ENCODE measurements at regions not wholly inside any gene's neighbourhood (a gene's known extent, or its start where the extent isn't known, plus 50 kb on each side); places are given as distances from the start of the nearest gene placed in this dataset.

DNA sequence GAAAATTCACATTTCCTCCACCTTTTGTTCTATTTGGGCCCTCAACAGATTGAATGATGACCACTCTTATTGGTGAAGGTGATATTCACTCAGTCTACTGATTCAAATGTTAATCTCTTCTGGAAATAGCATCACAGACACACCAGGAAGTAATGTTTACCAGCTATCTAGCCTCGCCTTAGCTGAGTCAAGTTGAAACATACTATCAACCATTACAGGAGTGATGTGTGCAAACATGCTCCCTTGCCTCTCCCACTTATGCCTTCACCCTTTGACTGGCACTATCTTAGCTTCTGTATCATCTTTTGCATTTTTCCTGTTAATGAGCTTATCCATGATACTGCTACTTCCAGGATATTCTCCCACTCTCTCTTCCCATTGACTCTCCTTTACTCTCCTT is 191.9 kb downstream of the CENPW start:
- Histone ChIP-seq H2AFZ (ENCODE audit: low read depth, low read length, severe bottlenecking) (no peak overlapping the region), H3K27ac (ENCODE audit: low read depth, low read length) (no peak overlapping the region), H3F3A (ENCODE audit: insufficient read depth) (no peaks in the 10 kb centered on the region), H4K20me1 (ENCODE audit: low read depth, low read length) (no peaks in the 10 kb centered on the region), H3K4me2 (ENCODE audit: low read depth, low read length, poor library complexity, severe bottlenecking) (no peak overlapping the region), H3K9me3 (ENCODE audit: insufficient read depth, low read length) (no peaks in the 10 kb centered on the region), H3K4me3 (ENCODE audit: insufficient read depth, low read length, poor library complexity, severe bottlenecking) (no peak overlapping the region), H3K9me2 (replicated peaks; ENCODE audit: insufficient read depth, low read length) (no peaks in the 10 kb centered on the region), H3K36me3 (ENCODE audit: low read length) (no peaks in the 10 kb centered on the region), H3K9ac (ENCODE audit: low read length) (no peak overlapping the region), H3K79me2 (ENCODE audit: insufficient read depth, low read length) (no peaks in the 10 kb centered on the region), H3K27me3 (ENCODE audit: low read length) (no peaks in the 10 kb centered on the region)
- no peak for TF ChIP-seq EZH2phosphoT487 (conservative IDR thresholded peaks at IDR 0.05; ENCODE audit: low read length)

DNA sequence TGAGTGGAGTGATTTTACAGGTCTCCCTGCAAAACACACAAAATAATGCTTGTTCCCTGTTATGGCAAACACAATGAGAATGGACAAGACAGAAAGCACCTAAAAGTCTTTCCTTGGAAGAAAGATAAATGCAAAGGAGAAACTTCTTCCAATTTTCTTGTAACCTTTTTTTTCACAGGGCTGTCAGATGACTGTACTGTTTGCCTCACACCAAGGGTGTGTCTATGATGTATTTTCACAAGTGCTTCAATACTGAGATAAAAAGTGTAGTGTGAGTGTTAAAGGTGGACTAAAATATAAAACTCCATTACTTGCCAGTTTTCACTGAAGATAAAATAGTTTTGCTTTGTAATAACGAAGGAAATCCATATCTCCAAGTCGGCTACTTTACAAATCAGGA is 194.5 kb downstream of the CENPW start:
- Histone ChIP-seq H3K9ac (ENCODE audit: low read length) (no peak overlapping the region), H3K27me3 (ENCODE audit: low read length) (no peaks in the 10 kb centered on the region), H3K27ac (ENCODE audit: low read depth, low read length) (no peak overlapping the region), H3K79me2 (ENCODE audit: insufficient read depth, low read length) (no peaks in the 10 kb centered on the region), H3K4me3 (ENCODE audit: insufficient read depth, low read length, poor library complexity, severe bottlenecking) (no peak overlapping the region), H3K36me3 (ENCODE audit: low read length) (no peaks in the 10 kb centered on the region), H2AFZ (ENCODE audit: low read depth, low read length, severe bottlenecking) (no peak overlapping the region), H4K20me1 (ENCODE audit: low read depth, low read length) (no peaks in the 10 kb centered on the region), H3F3A (ENCODE audit: insufficient read depth) (no peaks in the 10 kb centered on the region), H3K9me2 (replicated peaks; ENCODE audit: insufficient read depth, low read length) (no peaks in the 10 kb centered on the region), H3K4me2 (ENCODE audit: low read depth, low read length, poor library complexity, severe bottlenecking) (no peak overlapping the region), H3K9me3 (ENCODE audit: insufficient read depth, low read length) (no peaks in the 10 kb centered on the region)
- no peak for TF ChIP-seq EZH2phosphoT487 (conservative IDR thresholded peaks at IDR 0.05; ENCODE audit: low read length)
- TF ChIP-seq, protein P1, sequence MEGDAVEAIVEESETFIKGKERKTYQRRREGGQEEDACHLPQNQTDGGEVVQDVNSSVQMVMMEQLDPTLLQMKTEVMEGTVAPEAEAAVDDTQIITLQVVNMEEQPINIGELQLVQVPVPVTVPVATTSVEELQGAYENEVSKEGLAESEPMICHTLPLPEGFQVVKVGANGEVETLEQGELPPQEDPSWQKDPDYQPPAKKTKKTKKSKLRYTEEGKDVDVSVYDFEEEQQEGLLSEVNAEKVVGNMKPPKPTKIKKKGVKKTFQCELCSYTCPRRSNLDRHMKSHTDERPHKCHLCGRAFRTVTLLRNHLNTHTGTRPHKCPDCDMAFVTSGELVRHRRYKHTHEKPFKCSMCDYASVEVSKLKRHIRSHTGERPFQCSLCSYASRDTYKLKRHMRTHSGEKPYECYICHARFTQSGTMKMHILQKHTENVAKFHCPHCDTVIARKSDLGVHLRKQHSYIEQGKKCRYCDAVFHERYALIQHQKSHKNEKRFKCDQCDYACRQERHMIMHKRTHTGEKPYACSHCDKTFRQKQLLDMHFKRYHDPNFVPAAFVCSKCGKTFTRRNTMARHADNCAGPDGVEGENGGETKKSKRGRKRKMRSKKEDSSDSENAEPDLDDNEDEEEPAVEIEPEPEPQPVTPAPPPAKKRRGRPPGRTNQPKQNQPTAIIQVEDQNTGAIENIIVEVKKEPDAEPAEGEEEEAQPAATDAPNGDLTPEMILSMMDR (IDR thresholded peaks at IDR 0.05; ENCODE audit: insufficient read depth, low read length, poor library complexity, severe bottlenecking) = no peak

DNA sequence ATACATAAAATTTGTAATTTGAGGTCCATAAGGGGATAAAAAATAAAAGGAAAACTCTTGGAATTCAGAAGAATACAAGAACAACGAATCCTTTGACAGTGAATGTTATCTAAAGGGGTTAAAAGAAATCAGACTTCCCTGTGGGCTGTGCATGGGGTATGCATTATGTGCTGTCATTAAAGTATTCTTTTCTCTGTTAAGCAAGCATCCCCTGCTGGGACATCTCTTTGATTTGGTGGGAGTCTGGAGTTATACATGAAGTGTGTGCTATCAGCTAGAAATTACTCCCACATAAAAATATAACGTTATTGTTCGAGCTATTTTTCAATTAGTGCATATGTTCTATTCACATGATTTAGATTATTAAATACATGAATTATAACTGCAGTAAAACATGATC is 195.2 kb downstream of the CENPW start:
- H3F3A ChIP-seq (ENCODE audit: insufficient read depth) = no peaks in the 10 kb centered on the region
- H3K36me3 ChIP-seq (ENCODE audit: low read length) = no peaks in the 10 kb centered on the region
- H3K9me2 ChIP-seq (replicated peaks; ENCODE audit: insufficient read depth, low read length) = no peaks in the 10 kb centered on the region
- H3K27ac ChIP-seq (ENCODE audit: low read depth, low read length) = no peak overlapping the region
- no peaks in the 10 kb centered on the region for H4K20me1 ChIP-seq (ENCODE audit: low read depth, low read length)
- H3K4me2 ChIP-seq (ENCODE audit: low read depth, low read length, poor library complexity, severe bottlenecking) = no peak overlapping the region
- no peaks in the 10 kb centered on the region for H3K9me3 ChIP-seq (ENCODE audit: insufficient read depth, low read length)
- H3K9ac ChIP-seq (ENCODE audit: low read length) = no peak overlapping the region
- H3K4me3 ChIP-seq (ENCODE audit: insufficient read depth, low read length, poor library complexity, severe bottlenecking) = no peak overlapping the region
- no peaks in the 10 kb centered on the region for H3K79me2 ChIP-seq (ENCODE audit: insufficient read depth, low read length)
- H2AFZ ChIP-seq (ENCODE audit: low read depth, low read length, severe bottlenecking) = no peak overlapping the region
- TF ChIP-seq EZH2phosphoT487 (conservative IDR thresholded peaks at IDR 0.05; ENCODE audit: low read length) = no peak
- TF ChIP-seq, protein P1 (IDR thresholded peaks at IDR 0.05; ENCODE audit: insufficient read depth, low read length, poor library complexity, severe bottlenecking) = no peak
- H3K27me3 ChIP-seq (ENCODE audit: low read length) = no peaks in the 10 kb centered on the region

DNA sequence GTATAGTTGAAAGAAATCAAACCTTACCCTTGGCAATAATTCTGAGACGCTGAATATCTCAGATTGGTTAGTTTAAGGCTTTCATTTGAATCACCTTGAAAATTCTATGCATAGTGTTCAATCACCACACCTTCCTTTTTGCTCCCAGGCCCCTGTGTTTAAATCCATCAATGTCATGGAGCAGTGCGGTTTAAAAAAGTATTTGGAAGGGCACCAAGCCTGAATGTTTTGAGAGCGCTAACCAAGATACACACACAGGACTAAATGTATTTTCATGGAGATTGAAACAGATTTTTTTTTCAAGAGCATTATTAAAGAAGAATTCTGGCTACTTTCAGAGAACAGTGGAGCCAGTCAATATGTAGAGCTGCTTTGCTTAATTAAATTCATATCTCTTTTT is 195.7 kb downstream of the CENPW start:
- no peaks in the 10 kb centered on the region for H3K79me2 ChIP-seq (ENCODE audit: insufficient read depth, low read length)
- no peak overlapping the region for H3K4me3 ChIP-seq (ENCODE audit: insufficient read depth, low read length, poor library complexity, severe bottlenecking)
- H3F3A ChIP-seq (ENCODE audit: insufficient read depth) = no peaks in the 10 kb centered on the region
- no peaks in the 10 kb centered on the region for H4K20me1 ChIP-seq (ENCODE audit: low read depth, low read length)
- H3K36me3 ChIP-seq (ENCODE audit: low read length) = no peaks in the 10 kb centered on the region
- no peaks in the 10 kb centered on the region for H3K9me3 ChIP-seq (ENCODE audit: insufficient read depth, low read length)
- H2AFZ ChIP-seq (ENCODE audit: low read depth, low read length, severe bottlenecking) = no peak overlapping the region
- no peak overlapping the region for H3K27ac ChIP-seq (ENCODE audit: low read depth, low read length)
- H3K9me2 ChIP-seq (replicated peaks; ENCODE audit: insufficient read depth, low read length) = no peaks in the 10 kb centered on the region
- no peak overlapping the region for H3K9ac ChIP-seq (ENCODE audit: low read length)
- TF ChIP-seq, protein P1 (IDR thresholded peaks at IDR 0.05; ENCODE audit: insufficient read depth, low read length, poor library complexity, severe bottlenecking) = no peak
- no peak for TF ChIP-seq EZH2phosphoT487 (conservative IDR thresholded peaks at IDR 0.05; ENCODE audit: low read length)
- no peaks in the 10 kb centered on the region for H3K27me3 ChIP-seq (ENCODE audit: low read length)
- H3K4me2 ChIP-seq (ENCODE audit: low read depth, low read length, poor library complexity, severe bottlenecking) = no peak overlapping the region
